WI38 (cell line): ENCODE measurements at regions not wholly inside any gene's neighbourhood (a gene's known extent, or its start where the extent isn't known, plus 50 kb on each side); places are given as distances from the start of the nearest gene placed in this dataset.

Source experiments
- H3K4me3 ChIP-seq: 2 replicates; pipeline ENCODE4 v1.5.1; 2011; ENCODE audit warnings: low read depth, mild to moderate bottlenecking, control low read depth, low read length
- TF ChIP-seq, protein P1 (sequence below): IDR thresholded peaks from 2 replicates; pipeline ENCODE4 v1.5.1; 2012; ENCODE audit warnings: low read depth, mild to moderate bottlenecking, control low read depth, low read length

DNA sequence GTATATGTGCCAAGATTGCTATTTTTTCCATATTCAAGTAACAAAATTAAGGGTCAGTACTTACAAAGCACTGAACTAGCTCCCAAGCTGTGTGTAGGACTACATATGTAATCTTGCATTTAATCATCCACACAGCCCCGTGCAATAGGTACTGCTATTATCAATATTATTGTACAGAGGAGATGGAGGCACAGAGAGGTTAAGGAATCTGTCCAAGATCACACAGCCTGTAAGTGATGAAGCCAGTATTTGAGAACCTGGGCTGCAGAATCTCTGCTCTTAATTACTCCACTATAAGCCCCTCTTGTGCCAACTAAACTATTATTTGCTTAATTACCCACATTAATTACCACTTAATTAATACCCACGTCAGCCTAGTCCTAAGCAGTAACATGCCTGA, 134.1 kb downstream of the KATNIP start:
- no peak overlapping the region for H3K4me3 ChIP-seq
- TF ChIP-seq, protein P1, sequence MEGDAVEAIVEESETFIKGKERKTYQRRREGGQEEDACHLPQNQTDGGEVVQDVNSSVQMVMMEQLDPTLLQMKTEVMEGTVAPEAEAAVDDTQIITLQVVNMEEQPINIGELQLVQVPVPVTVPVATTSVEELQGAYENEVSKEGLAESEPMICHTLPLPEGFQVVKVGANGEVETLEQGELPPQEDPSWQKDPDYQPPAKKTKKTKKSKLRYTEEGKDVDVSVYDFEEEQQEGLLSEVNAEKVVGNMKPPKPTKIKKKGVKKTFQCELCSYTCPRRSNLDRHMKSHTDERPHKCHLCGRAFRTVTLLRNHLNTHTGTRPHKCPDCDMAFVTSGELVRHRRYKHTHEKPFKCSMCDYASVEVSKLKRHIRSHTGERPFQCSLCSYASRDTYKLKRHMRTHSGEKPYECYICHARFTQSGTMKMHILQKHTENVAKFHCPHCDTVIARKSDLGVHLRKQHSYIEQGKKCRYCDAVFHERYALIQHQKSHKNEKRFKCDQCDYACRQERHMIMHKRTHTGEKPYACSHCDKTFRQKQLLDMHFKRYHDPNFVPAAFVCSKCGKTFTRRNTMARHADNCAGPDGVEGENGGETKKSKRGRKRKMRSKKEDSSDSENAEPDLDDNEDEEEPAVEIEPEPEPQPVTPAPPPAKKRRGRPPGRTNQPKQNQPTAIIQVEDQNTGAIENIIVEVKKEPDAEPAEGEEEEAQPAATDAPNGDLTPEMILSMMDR, result no peak

DNA sequence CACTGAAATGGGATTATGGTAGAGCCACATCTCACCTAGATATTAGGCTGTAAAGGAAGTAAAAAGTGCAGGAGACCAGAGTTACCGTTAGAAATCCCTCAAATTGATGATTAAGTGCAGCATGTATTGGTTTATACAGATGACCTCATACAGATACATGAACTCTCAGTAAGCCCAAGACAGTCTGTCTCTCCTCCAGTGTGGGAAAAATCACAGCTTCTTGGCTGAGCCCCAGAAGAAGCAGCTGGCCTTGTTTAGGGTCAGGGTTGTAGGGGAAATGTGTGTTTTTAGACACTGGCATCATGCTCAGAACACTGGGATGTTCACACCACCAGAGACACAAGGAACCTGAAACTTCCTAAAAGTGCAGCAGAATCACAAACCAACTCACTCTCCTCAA, 135.9 kb downstream of the KATNIP start:
- TF ChIP-seq, protein P1, result no peak
- no peak overlapping the region for H3K4me3 ChIP-seq

DNA sequence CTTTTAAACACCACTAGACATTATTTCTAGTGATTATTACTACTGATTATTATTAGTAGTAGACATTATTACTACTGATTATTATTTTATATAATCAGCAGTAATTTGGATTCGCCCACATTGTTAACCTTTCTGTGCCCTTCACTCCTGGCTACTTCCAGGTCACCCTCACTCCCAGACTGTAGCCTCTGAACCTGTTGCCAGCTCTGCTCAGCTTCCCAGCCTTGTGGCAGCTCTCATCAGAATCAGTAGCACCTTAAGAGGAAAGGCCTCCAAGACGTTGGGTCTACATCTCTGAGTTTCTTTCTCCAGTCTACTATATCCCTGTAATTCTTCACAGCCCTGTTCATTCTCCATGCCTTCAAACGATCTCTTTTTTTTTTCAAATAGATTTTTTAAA, 137.0 kb downstream of the KATNIP start:
- TF ChIP-seq, protein P1, result no peak
- H3K4me3 ChIP-seq, result no peak overlapping the region

DNA sequence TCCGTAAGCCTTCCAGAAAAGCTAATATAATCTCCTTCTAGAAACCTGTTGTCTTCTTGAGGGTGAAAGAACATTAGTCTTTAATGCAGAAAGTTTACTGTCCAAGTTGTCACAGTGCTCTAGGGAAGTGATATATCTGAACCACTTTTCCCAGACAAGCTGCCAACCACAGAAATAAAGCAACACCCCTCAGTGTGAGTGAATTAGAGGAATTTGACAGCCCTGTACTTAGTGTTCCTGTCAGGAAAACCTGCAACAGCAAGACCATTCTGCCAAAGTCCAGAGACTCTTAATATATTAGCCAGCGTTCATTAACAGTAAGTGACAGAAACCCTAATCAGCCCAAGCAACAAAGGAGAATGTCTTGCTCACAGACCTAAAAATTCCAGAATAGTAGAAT, 137.7 kb downstream of the KATNIP start:
- TF ChIP-seq, protein P1, result no peak
- H3K4me3 ChIP-seq, result no peak overlapping the region

DNA sequence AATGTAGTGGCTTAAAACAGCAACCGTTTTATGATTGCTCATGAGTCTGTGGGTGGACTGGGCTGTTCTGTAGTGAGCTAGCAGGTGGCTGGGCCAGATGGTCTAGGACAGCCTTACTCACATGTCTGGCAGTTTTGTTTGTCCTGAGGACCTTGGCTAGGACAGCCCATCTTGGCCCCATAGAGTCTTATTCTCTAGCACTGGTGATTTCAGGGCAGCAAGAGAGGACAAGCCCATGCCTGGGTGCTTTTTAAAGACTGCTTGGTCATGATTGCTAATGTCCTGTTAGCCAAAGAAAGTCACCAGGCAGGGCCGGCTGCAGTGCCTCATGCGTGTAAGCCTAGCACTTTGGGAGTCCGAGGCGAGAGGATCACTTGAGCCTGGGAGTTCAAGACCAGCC, 139.8 kb downstream of the KATNIP start:
- TF ChIP-seq, protein P1, result no peak
- no peak overlapping the region for H3K4me3 ChIP-seq

DNA sequence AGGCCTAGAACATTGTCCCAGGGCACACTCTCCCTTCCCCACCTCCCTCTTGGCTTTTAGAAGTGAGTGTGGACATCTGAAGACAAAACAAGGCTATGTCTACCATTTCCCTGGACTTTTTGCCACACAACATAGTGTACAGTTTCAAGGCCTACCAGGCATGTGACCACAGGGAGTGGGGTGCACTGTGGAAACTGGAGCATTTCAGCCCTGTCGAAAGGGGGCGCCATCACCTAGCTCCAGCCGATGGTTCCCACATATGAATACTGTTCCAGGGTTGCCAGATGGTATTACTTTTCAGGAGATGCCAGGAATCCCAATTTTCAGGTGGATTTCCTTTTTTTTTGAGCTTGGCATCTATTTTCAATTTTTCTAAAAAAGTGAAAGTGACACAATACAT, 140.7 kb downstream of the KATNIP start:
- H3K4me3 ChIP-seq, result no peak overlapping the region
- TF ChIP-seq, protein P1, result peak; percentile 71

DNA sequence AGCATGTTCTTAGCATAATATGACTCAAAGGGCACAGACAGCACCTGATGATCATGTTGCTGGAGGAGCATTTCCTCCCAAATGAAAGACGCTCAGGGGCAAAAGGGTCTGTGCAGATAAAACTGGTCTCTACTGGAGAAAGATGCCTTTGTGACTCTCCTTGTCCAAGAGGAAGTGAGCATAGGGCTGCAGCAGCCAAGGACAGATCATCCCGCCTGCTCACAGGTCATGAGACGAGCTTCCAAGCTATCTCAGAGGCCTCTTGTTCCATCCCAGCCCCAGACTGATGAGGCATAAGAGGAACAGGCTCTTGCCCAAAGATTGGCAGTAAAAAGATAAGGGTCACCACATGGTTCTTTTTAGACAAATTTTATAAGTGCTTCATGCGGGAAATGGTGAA, 141.8 kb downstream of the KATNIP start:
- TF ChIP-seq, protein P1, result no peak
- no peak overlapping the region for H3K4me3 ChIP-seq
